Mammary epithelial cell (primary cell): ENCODE measurements at regions not wholly inside any gene's neighbourhood (a gene's known extent, or its start where the extent isn't known, plus 50 kb on each side); places are given as distances from the start of the nearest gene placed in this dataset.

ENCODE experiments used
- EZH2 ChIP-seq: IDR thresholded peaks from 2 replicates; pipeline ENCODE4 v1.6.1; 2012; ENCODE audit warnings: low read length, inconsistent platforms, borderline replicate concordance
- TF ChIP-seq, protein P1 (sequence below), 2 donors: IDR thresholded peaks in 1 of 2; conservative IDR thresholded peaks in 1 of 2; 2 replicates each; pipeline ENCODE4 v1.5.1; 2011 to 2012; ENCODE audit warnings: inconsistent platforms in 2 of 2, low read length in 2 of 2, mild to moderate bottlenecking in 2 of 2, control low read depth in 1 of 2, low read depth in 1 of 2; ENCODE audit not compliant: insufficient read depth in 1 of 2; ENCODE audit errors: extremely low read depth in 1 of 2

- no peak for TF ChIP-seq EZH2
- TF ChIP-seq, protein P1, sequence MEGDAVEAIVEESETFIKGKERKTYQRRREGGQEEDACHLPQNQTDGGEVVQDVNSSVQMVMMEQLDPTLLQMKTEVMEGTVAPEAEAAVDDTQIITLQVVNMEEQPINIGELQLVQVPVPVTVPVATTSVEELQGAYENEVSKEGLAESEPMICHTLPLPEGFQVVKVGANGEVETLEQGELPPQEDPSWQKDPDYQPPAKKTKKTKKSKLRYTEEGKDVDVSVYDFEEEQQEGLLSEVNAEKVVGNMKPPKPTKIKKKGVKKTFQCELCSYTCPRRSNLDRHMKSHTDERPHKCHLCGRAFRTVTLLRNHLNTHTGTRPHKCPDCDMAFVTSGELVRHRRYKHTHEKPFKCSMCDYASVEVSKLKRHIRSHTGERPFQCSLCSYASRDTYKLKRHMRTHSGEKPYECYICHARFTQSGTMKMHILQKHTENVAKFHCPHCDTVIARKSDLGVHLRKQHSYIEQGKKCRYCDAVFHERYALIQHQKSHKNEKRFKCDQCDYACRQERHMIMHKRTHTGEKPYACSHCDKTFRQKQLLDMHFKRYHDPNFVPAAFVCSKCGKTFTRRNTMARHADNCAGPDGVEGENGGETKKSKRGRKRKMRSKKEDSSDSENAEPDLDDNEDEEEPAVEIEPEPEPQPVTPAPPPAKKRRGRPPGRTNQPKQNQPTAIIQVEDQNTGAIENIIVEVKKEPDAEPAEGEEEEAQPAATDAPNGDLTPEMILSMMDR (conservative IDR thresholded peaks at IDR 0.05 in 1 of 2, IDR thresholded peaks at IDR 0.05 in 1 of 2; ENCODE audit: extremely low read depth in 1 of 2, insufficient read depth in 1 of 2, low read depth in 1 of 2, low read length in 2 of 2): no peak
Measured at GRCh38 chr2:239725551-239725890, 299.6 kb downstream of the NDUFA10 start.
